ENCODE measurements at regions not wholly inside any gene's neighbourhood (a gene's known extent, or its start where the extent isn't known, plus 50 kb on each side); places are given as distances from the start of the nearest gene placed in this dataset.
A peak's percentile ranks its signal among the peaks of the same experiment; 100 is the strongest.

DNA sequence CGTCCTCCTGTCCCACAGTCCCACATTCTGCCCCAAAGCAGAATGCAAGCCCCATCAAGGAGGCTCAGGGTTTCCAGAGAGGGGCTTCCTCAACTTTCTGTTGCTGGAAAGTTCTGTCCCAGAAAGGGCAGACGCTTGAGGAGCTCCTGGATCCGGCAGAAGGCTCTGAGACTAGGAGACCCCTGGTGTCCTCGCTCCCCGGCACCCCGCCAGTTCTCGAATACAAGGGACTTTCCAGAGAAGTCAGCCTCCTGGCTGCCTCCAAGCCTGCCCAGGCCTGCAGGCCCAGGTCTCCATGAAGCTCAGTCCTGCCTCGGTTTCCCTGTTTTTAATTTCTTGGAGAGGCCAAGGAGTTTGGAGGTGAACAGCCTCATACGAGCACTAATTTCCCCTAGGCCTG is 150.4 kb downstream of the CEBPB start:
- DNase-seq (ENCODE audit: low read depth, low spot score), result no peak
- in situ Hi-C loops (cut with HindIII; ENCODE audit: low sequenced_read_pairs), result no loop called here

GRCh38 chr20:50341880-50342637 is 151.4 kb downstream of the CEBPB start:
- no peak overlapping the region for H3K4me3 ChIP-seq (ENCODE audit: low read depth, low read length)
- TF ChIP-seq CTCF (IDR thresholded peaks at IDR 0.05; ENCODE audit: low read depth, low read length), result no peak
- in situ Hi-C loops (cut with HindIII; ENCODE audit: low sequenced_read_pairs), result no loop called here
- no peak for DNase-seq (ENCODE audit: low read depth, low spot score)

More for the DNA sequence above, 150.4 kb downstream of the CEBPB start:
- TF ChIP-seq CTCF (IDR thresholded peaks at IDR 0.05; ENCODE audit: low read depth, low read length), result no peak
- no peak overlapping the region for H3K4me3 ChIP-seq (ENCODE audit: low read depth, low read length)

DNA sequence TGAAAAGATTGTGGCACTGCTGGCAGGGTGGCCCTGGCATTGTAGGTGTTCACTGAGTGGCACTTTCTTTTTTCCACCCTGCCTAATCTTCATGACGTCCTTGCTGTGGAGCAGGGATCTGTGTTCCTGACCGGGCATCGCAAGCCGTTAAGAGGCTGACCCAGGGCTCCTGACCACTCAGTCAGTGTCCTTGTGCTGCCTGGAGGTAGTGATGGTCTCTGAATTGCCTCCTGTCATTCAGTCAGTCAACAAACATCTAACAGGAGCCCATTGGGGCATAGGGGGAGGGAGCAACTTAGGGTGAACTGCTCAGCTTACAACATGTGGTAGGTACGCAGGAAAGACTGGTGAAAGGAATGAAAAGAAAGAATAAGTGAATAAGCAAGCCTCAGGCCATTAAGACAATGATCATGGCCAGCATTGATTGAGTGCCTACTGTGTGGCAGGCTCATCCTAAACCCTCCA is 152.0 kb downstream of the CEBPB start:
- no peak for DNase-seq (ENCODE audit: low read depth, low spot score)
- no peak overlapping the region for H3K4me3 ChIP-seq (ENCODE audit: low read depth, low read length)
- no peak for TF ChIP-seq CTCF (IDR thresholded peaks at IDR 0.05; ENCODE audit: low read depth, low read length)
- in situ Hi-C loops (cut with HindIII; ENCODE audit: low sequenced_read_pairs), result no loop called here

DNA sequence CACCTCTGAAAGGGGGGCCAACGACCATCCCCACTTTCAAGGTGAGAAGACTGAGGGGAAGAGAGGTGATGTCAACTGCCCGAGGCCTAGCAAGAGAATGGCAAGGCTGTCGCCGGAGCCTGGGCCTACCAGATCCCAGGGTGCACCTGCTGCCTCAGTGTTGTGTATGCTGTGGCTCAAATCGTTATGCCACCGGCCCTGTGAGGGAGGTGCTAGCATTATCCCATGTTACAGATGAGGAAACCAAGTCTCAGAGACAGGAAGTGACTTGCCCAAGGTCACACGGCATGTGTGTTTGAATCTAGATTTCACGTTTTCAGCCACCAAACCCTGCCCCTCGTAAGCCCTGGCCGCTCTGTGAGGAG is 152.5 kb downstream of the CEBPB start:
- TF ChIP-seq CTCF (IDR thresholded peaks at IDR 0.05; ENCODE audit: low read depth, low read length), result no peak
- DNase-seq (ENCODE audit: low read depth, low spot score), result no peak
- no peak overlapping the region for H3K4me3 ChIP-seq (ENCODE audit: low read depth, low read length)
- in situ Hi-C loops (cut with HindIII; ENCODE audit: low sequenced_read_pairs), result no loop called here

- in situ Hi-C loops (cut with HindIII; ENCODE audit: low sequenced_read_pairs), result no loop called here
- DNase-seq (ENCODE audit: low read depth, low spot score), result no peak
- H3K4me3 ChIP-seq (ENCODE audit: low read depth, low read length), result no peak overlapping the region
- TF ChIP-seq CTCF (IDR thresholded peaks at IDR 0.05; ENCODE audit: low read depth, low read length), result no peak
These were observed 153.0 kb downstream of the CEBPB start for GRCh38 chr20:50343490-50344179.

DNA sequence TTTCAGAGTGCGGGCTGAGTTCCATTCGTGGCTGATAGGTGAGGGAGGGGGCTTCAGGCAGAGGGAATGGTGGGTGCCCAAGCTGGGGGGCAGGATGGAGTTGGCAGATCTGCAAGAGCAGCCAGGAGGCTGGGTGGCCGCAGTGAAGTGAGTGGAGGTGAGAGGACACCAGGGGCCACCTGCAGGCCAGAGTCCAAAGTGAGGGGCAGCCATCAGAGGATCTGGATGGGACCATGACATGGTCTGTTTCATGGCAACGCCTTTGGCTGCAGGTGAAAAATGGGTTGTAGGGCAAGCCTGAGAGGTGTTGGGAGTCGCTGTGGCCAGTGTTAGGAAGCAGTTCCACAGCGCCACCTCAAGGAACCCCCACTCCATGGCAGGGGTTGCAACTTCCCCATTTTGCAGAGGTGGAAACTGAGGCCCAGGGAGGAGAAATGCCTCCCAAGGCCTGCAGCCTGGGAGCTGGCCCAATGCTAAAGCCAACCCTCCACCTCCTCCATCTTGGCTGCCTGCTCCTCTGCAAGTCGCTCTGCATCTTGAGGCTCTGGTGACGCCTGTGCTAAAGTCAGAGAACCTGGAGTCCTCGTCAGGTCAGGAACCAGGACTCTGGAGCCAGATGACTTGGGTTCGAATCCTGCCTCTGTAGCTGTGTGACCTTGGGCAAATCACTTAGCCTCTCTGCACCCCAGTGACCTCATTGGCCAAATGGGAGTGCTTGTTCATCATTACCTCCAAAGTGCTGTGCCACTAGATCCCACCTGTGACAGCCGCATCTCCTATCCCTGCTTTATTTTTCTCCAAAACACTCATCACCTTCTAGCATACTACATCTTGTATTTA is 153.8 kb downstream of the CEBPB start:
- no peak overlapping the region for H3K4me3 ChIP-seq (ENCODE audit: low read depth, low read length)
- in situ Hi-C loops (cut with HindIII; ENCODE audit: low sequenced_read_pairs), result no loop called here
- DNase-seq (ENCODE audit: low read depth, low spot score), result no peak
- peak; percentile 19 for TF ChIP-seq CTCF (IDR thresholded peaks at IDR 0.05; ENCODE audit: low read depth, low read length)

Measured in astrocyte of the spinal cord (primary cell).